GM19239 (cell line): ENCODE measurements at regions not wholly inside any gene's neighbourhood (a gene's known extent, or its start where the extent isn't known, plus 50 kb on each side); places are given as distances from the start of the nearest gene placed in this dataset.

ENCODE experiments used
- DNase-seq: peaks from one replicate; pipeline ENCODE4 v3.0.0; 2011; ENCODE audit warnings: low spot score; ENCODE audit not compliant: insufficient read length
- FAIRE-seq: peaks from 2 replicates; lab custom pipeline; 2011; peaks lifted over from hg19 to GRCh38; lab: Jason Lieb, UNC

GRCh38 chr6:71420095-71420692, 131.6 kb downstream of the OGFRL1 start:
- FAIRE-seq (no peak), DNase-seq (no peak)

GRCh38 chr6:71420693-71421328, 132.2 kb downstream of the OGFRL1 start:
- FAIRE-seq (no peak), DNase-seq (no peak)

- no peak for DNase-seq
- FAIRE-seq, result no peak
These were observed 133.0 kb downstream of the OGFRL1 start for GRCh38 chr6:71421611-71422010.

- no peak for DNase-seq
- FAIRE-seq, result no peak
These were observed 141.4 kb downstream of the OGFRL1 start for GRCh38 chr6:71430018-71430417.

GRCh38 chr6:71433441-71433840, 144.8 kb downstream of the OGFRL1 start:
- no peak for DNase-seq
- no peak for FAIRE-seq

GRCh38 chr6:71444222-71444621, 155.6 kb downstream of the OGFRL1 start:
- DNase-seq (no peak), FAIRE-seq (no peak)

GRCh38 chr6:71446057-71446456, 157.4 kb downstream of the OGFRL1 start:
- DNase-seq, result no peak
- no peak for FAIRE-seq

- FAIRE-seq, result no peak
- no peak for DNase-seq
These were observed 157.9 kb downstream of the OGFRL1 start for GRCh38 chr6:71446470-71446869.

GRCh38 chr6:71452697-71453370, 164.2 kb downstream of the OGFRL1 start:
- FAIRE-seq (no peak), DNase-seq (no peak)

GRCh38 chr6:71453371-71453706, 164.7 kb downstream of the OGFRL1 start:
- no peak for FAIRE-seq

GRCh38 chr6:71454056-71454455, 165.4 kb downstream of the OGFRL1 start:
- no peak for DNase-seq
- no peak for FAIRE-seq

More at GRCh38 chr6:71453371-71453706, 164.7 kb downstream of the OGFRL1 start:
- no peak for DNase-seq

- no peak for DNase-seq
These were observed 169.3 kb downstream of the OGFRL1 start for GRCh38 chr6:71457929-71458328.

GRCh38 chr6:71459162-71459561, 170.6 kb downstream of the OGFRL1 start:
- DNase-seq (no peak), FAIRE-seq (no peak)

More at GRCh38 chr6:71457929-71458328, 169.3 kb downstream of the OGFRL1 start:
- no peak for FAIRE-seq

- FAIRE-seq (no peak), DNase-seq (no peak)
These were observed 172.3 kb downstream of the OGFRL1 start for GRCh38 chr6:71460933-71461332.

GRCh38 chr6:71463061-71463460, 174.4 kb downstream of the OGFRL1 start:
- DNase-seq (no peak), FAIRE-seq (no peak)

- DNase-seq (no peak), FAIRE-seq (no peak)
These were observed 176.5 kb downstream of the OGFRL1 start for GRCh38 chr6:71465096-71465495.

- FAIRE-seq, result no peak
- DNase-seq, result no peak
These were observed 177.8 kb downstream of the OGFRL1 start for GRCh38 chr6:71466362-71466761.

- DNase-seq (no peak), FAIRE-seq (no peak)
These were observed 179.4 kb downstream of the OGFRL1 start for GRCh38 chr6:71468038-71468437.

- no peak for DNase-seq
- no peak for FAIRE-seq
These were observed 180.5 kb downstream of the OGFRL1 start for GRCh38 chr6:71468841-71469700.

- no peak for FAIRE-seq
- DNase-seq, result no peak
These were observed 183.1 kb downstream of the OGFRL1 start for GRCh38 chr6:71471718-71472117.

GRCh38 chr6:71473926-71474325, 185.3 kb downstream of the OGFRL1 start:
- DNase-seq (no peak), FAIRE-seq (no peak)
